Loucy (cell line): ENCODE measurements at regions not wholly inside any gene's neighbourhood (a gene's known extent, or its start where the extent isn't known, plus 50 kb on each side); places are given as distances from the start of the nearest gene placed in this dataset.

Experiments used
- H2AFZ ChIP-seq: fragments of 200-600 bp; sonication (generic); 2 replicates; pipeline ENCODE4 v1.6.0; 2016; ENCODE audit warnings: antibody characterized with exemption, mild to moderate bottlenecking, low read length, moderate library complexity
- H3F3A ChIP-seq: fragments of 200-600 bp; 2 replicates; pipeline ENCODE4 v1.6.0; 2016; ENCODE audit warnings: antibody characterized with exemption, low read depth, mild to moderate bottlenecking
- H3K27me3 ChIP-seq: fragments of 200-600 bp; sonication (generic); 2 replicates; pipeline ENCODE4 v1.6.1; 2014; ENCODE audit warnings: low read length, mild to moderate bottlenecking; ENCODE audit not compliant: insufficient read depth, poor library complexity, severe bottlenecking
- H3K36me3 ChIP-seq: fragments of 200-600 bp; sonication (generic); 2 replicates; pipeline ENCODE4 v1.6.1; 2016; ENCODE audit warnings: low read length; ENCODE audit not compliant: insufficient read depth
- H3K4me1 ChIP-seq: fragments of 200-600 bp; sonication (generic); 2 replicates; pipeline ENCODE4 v1.5.1; 2014; ENCODE audit warnings: low read length, mild to moderate bottlenecking; ENCODE audit not compliant: insufficient read depth, poor library complexity, severe bottlenecking
- H3K4me2 ChIP-seq: fragments of 200-600 bp; sonication (generic); 2 replicates; pipeline ENCODE4 v1.6.0; 2014; ENCODE audit warnings: antibody characterized with exemption, low read length, low read depth, mild to moderate bottlenecking; ENCODE audit not compliant: poor library complexity, severe bottlenecking
- H3K4me3 ChIP-seq: fragments of 200-600 bp; sonication (generic); 2 replicates; pipeline ENCODE4 v1.5.1; 2014; ENCODE audit warnings: low read length, mild to moderate bottlenecking, mixed read lengths; ENCODE audit not compliant: poor library complexity, severe bottlenecking
- H3K79me2 ChIP-seq: fragments of 200-600 bp; sonication (generic); 2 replicates; pipeline ENCODE4 v1.6.1; 2014; ENCODE audit warnings: low read length; ENCODE audit not compliant: insufficient read depth
- H3K9ac ChIP-seq: fragments of 200-600 bp; sonication (generic); 2 replicates; pipeline ENCODE4 v1.6.0; 2014; ENCODE audit warnings: mild to moderate bottlenecking, low read depth, low read length, moderate library complexity; ENCODE audit not compliant: poor library complexity, severe bottlenecking
- H3K9me2 ChIP-seq: fragments of 200-600 bp; sonication (generic); replicated peaks from 2 replicates; pipeline ENCODE4 v1.6.1; 2016; ENCODE audit warnings: low read depth, low read length, mixed read lengths
- H3K9me3 ChIP-seq: fragments of 200-600 bp; sonication (generic); 2 replicates; pipeline ENCODE4 v1.6.1; 2014; ENCODE audit warnings: mild to moderate bottlenecking, antibody characterized with exemption, low read length, low read depth; ENCODE audit not compliant: insufficient read depth
- H4K20me1 ChIP-seq: fragments of 200-600 bp; sonication (generic); 2 replicates; pipeline ENCODE4 v1.6.0; 2014; ENCODE audit warnings: antibody characterized with exemption, low read length, mild to moderate bottlenecking; ENCODE audit not compliant: insufficient read depth, poor library complexity, severe bottlenecking
- CTCF ChIP-seq: fragments of 200-600 bp; sonication (generic); conservative IDR thresholded peaks from 2 replicates; pipeline ENCODE4 v1.5.1; 2014; ENCODE audit warnings: mild to moderate bottlenecking, antibody characterized with exemption, low read length
- EZH2phosphoT487 ChIP-seq: fragments of 200-600 bp; IDR thresholded peaks from 2 replicates; pipeline ENCODE4 v1.6.1; 2018; ENCODE audit warnings: antibody characterized with exemption, mild to moderate bottlenecking, moderate library complexity, borderline replicate concordance

DNA sequence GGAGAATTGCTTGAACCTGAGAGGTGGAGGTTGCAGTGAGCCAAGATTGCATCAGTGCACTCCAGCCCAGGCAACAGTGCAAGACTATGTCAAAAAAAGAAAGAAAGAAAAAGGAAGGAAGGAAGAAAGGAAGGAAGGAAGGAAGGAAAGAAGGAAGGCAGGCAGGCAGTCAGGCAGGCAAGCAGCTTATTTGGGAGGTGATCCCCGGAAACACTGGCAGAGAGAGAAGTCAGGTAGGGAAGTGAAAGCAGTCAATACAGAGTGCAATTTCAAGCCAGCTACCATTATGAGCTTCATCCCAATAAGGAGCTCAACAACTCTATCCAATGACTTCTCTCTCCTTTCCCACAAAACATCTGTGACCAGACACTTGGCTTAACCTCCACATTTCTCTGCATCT is 83.0 kb upstream of the TBC1D3K start:
- Histone ChIP-seq H3F3A (no peaks in the 10 kb centered on the region), H3K9ac (no peak overlapping the region), H3K27me3 (no peaks in the 10 kb centered on the region), H3K4me1 (no peaks in the 10 kb centered on the region), H2AFZ (no peak overlapping the region), H3K79me2 (no peaks in the 10 kb centered on the region), H4K20me1 (no peaks in the 10 kb centered on the region), H3K4me3 (no peak overlapping the region), H3K9me2 (no peaks in the 10 kb centered on the region), H3K36me3 (no peaks in the 10 kb centered on the region), H3K9me3 (no peaks in the 10 kb centered on the region), H3K4me2 (no peak overlapping the region)
- no peak for TF ChIP-seq CTCF
- TF ChIP-seq EZH2phosphoT487 = no peak

- TF ChIP-seq CTCF (no peak), EZH2phosphoT487 (no peak)
- H3K9ac ChIP-seq = no peak overlapping the region
- no peaks in the 10 kb centered on the region for H4K20me1 ChIP-seq
- no peaks in the 10 kb centered on the region for H3K9me2 ChIP-seq
- H3K9me3 ChIP-seq = no peaks in the 10 kb centered on the region
- no peak overlapping the region for H3K4me3 ChIP-seq
- no peaks in the 10 kb centered on the region for H3K4me1 ChIP-seq
- H2AFZ ChIP-seq = no peak overlapping the region
- no peaks in the 10 kb centered on the region for H3K36me3 ChIP-seq
- H3K4me2 ChIP-seq = no peak overlapping the region
- no peaks in the 10 kb centered on the region for H3F3A ChIP-seq
- no peaks in the 10 kb centered on the region for H3K27me3 ChIP-seq
- no peaks in the 10 kb centered on the region for H3K79me2 ChIP-seq
These were observed 83.6 kb upstream of the TBC1D3K start for GRCh38 chr17:37840576-37840975.

DNA sequence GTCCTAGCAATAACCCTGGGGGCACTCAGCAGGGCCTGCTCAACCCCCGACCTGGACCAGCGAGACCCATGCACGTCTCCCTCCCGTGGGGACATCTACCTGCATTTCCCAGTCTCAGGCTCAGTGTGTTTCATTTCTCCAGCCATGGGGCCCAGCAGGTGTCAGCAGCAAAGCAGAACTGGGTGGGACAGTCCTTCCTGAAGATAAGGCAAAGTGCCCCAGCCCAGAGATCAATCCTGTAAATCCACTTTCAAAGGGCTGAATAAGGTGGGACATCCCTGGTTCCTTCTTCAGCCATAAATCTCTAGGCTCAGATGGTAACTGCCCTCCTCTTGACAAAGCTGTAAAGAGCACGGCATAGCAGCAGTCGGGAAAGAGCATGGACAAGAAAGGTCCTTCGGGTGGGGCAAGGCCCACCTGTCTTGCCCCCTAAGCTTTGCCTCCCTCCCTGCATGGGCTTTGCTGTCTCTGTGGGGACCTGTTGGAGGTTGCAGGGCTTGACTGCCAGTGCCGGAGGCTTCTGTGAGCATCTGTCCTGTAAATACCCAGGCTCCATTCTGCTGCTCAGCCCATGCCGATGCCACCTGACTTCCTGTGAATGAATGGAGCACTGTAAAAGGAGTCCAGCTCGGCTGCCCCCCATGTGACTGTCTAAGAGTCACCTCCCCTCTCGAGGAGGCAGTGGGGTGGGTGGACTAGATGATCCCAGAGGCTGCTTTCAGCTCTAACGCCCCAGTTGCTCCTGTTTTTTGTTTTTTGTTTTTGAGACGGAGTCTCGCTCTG is 84.8 kb upstream of the TBC1D3K start:
- H3K27me3 ChIP-seq = no peaks in the 10 kb centered on the region
- H3K9me2 ChIP-seq = no peaks in the 10 kb centered on the region
- no peaks in the 10 kb centered on the region for H3F3A ChIP-seq
- no peaks in the 10 kb centered on the region for H3K4me1 ChIP-seq
- no peak overlapping the region for H3K4me2 ChIP-seq
- H3K79me2 ChIP-seq = no peaks in the 10 kb centered on the region
- no peaks in the 10 kb centered on the region for H4K20me1 ChIP-seq
- H2AFZ ChIP-seq = no peak overlapping the region
- H3K9me3 ChIP-seq = no peaks in the 10 kb centered on the region
- H3K36me3 ChIP-seq = no peaks in the 10 kb centered on the region
- no peak overlapping the region for H3K9ac ChIP-seq
- H3K4me3 ChIP-seq = no peak overlapping the region
- TF ChIP-seq EZH2phosphoT487 (no peak), CTCF (no peak)
